Esophagus squamous epithelium (tissue), 5 donors: ENCODE measurements at regions not wholly inside any gene's neighbourhood (a gene's known extent, or its start where the extent isn't known, plus 50 kb on each side); places are given as distances from the start of the nearest gene placed in this dataset.

ENCODE experiments used
- DNase-seq: peaks from one replicate; lab custom pipeline; 2025; lab: John Stamatoyannopoulos, UW
- H3K27ac ChIP-seq, 4 donors: fragments of 200-600 bp; sonication (generic); one replicate each; pipeline ENCODE4 v1.5.1; 2016 to 2019; ENCODE audit warnings: mild to moderate bottlenecking in 1 of 4
- H3K27me3 ChIP-seq, 4 donors: fragments of 200-600 bp; sonication (generic); 1 replicate in 3 of 4; 2 replicates in 1 of 4; pipeline versions ENCODE4 v1.5.1 to v1.6.0; 2017 to 2021; ENCODE audit warnings: antibody characterized with exemption in 1 of 4
- H3K36me3 ChIP-seq, 3 donors: fragments of 200-600 bp; sonication (generic); one replicate each; pipeline ENCODE4 v1.5.1; 2016 to 2019
- H3K4me1 ChIP-seq, 3 donors: fragments of 200-600 bp; sonication (generic); one replicate each; pipeline ENCODE4 v1.5.1; 2017 to 2019
- H3K4me3 ChIP-seq, 4 donors: fragments of 200-600 bp; sonication (generic); 1 replicate in 3 of 4; 2 replicates in 1 of 4; pipeline ENCODE4 v1.5.1; 2016 to 2019; ENCODE audit warnings: mild to moderate bottlenecking in 2 of 4, moderate library complexity in 1 of 4
- H3K9me3 ChIP-seq, 3 donors: fragments of 200-600 bp; sonication (generic); one replicate each; pipeline ENCODE4 v1.5.1; 2016 to 2019
- POLR2A ChIP-seq, 4 donors: fragments of 450-650 bp; IDR thresholded peaks; one replicate each; pipeline ENCODE4 v1.6.1; 2017; ENCODE audit warnings: antibody characterized with exemption in 4 of 4, mild to moderate bottlenecking in 4 of 4, moderate library complexity in 3 of 4
- WGBS, 2 donors: methylation state at CpG; one replicate each; pipeline ENCODE4 v1.1.5; 2018; 5-methylcytosine and 5-hydroxymethylcytosine counted together
- intact Hi-C: fragments of 100-400 bp; cut with DNase I; formaldehyde crosslinking; loops from one replicate; pipeline ENCODE4 v1.15.0; 2022
- TF ChIP-seq, protein P1 (sequence below), 6 experiments: fragments of 450-650 bp in 4 of 6; fragments of 200-600 bp in 2 of 6; sonication (generic) in 2 of 6; IDR thresholded peaks; one replicate each; pipeline ENCODE4 v1.5.1; 2016 to 2019; ENCODE audit warnings: antibody characterized with exemption in 6 of 6, mild to moderate bottlenecking in 4 of 6, moderate library complexity in 4 of 6
- donor health status: DM: yes; HTN: yes; CAD: no.

DNA sequence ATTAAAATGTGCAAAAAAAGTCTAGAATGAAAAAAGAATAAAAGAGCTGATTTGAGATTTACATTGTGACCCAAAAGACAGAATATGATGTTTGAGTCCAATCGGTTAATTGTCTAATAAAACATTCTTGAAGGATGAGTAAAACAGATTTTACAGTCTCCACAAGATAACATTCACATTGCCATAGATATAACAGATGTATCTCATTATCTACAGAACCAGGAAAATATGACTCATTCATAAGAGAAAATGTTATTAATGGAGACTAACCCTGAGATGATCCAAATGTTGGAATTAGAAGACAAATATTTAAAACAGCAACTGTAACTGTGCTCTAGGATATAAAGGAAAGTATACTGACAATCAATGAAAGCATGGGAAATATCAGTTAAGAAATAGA, 141.7 kb downstream of the RFX6 start:
- intact Hi-C loops: no loop called here
- 50 to 65% methylated on average over 1 of the region's 1 CpG for WGBS, 2 donors
- no peak overlapping the region for H3K27ac ChIP-seq
- H3K4me3 ChIP-seq: no peak overlapping the region
- H3K9me3 ChIP-seq: peaks cover 0 to 11% (median 0%) of the 10 kb centered on the region in 3 donors
- DNase-seq: no peak
- TF ChIP-seq, protein P1, sequence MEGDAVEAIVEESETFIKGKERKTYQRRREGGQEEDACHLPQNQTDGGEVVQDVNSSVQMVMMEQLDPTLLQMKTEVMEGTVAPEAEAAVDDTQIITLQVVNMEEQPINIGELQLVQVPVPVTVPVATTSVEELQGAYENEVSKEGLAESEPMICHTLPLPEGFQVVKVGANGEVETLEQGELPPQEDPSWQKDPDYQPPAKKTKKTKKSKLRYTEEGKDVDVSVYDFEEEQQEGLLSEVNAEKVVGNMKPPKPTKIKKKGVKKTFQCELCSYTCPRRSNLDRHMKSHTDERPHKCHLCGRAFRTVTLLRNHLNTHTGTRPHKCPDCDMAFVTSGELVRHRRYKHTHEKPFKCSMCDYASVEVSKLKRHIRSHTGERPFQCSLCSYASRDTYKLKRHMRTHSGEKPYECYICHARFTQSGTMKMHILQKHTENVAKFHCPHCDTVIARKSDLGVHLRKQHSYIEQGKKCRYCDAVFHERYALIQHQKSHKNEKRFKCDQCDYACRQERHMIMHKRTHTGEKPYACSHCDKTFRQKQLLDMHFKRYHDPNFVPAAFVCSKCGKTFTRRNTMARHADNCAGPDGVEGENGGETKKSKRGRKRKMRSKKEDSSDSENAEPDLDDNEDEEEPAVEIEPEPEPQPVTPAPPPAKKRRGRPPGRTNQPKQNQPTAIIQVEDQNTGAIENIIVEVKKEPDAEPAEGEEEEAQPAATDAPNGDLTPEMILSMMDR (IDR thresholded peaks at IDR 0.05): no peak
- no peaks in the 10 kb centered on the region for H3K27me3 ChIP-seq
- H3K4me1 ChIP-seq: no peaks in the 10 kb centered on the region
- no peaks in the 10 kb centered on the region for H3K36me3 ChIP-seq

DNA sequence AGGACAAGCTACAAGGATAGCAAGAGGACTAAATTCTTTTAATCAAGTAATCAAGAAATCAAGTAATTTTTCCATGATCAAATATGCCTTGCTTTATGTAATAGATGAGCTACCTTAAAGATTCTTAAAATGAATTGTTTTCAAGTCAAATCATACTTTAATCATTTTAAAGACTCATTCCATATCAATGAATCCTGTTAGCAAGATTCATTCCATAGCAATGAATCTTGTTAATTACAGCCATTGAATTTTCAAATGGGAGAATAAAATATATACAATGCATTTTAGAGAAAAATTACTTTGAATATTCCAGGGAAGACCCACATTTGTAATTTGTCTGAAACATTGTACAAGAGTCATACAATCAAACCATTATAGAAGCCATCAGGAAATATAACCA, 145.7 kb downstream of the RFX6 start:
- Histone ChIP-seq H3K4me1 (no peaks in the 10 kb centered on the region), H3K4me3 (no peak overlapping the region), H3K9me3 (no peaks in the 10 kb centered on the region), H3K36me3 (no peaks in the 10 kb centered on the region), H3K27me3 (no peaks in the 10 kb centered on the region), H3K27ac (no peak overlapping the region)
- intact Hi-C loops: no loop called here
- TF ChIP-seq, protein P1 (IDR thresholded peaks at IDR 0.05): no peak
- TF ChIP-seq POLR2A (IDR thresholded peaks at IDR 0.05): no peak
- DNase-seq: no peak

DNA sequence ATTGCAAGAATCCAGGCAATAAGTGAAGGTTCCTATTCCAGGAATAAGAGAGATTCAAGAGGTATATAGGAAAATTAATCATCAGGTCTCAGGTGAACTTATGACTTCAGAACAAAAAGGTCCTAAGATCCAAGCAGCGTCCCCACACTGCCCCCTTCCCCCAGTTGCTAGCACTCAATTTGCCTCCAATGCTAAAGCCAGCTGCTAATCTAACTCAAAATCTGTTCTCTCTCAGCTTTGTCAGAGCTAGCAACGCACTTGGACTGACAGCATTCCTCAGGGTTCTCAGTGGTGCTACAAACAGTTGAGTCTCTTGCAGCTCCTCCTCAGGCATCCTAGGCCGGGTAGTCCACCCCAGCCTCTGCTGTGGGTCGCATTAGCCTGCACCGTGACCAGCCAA, 148.3 kb downstream of the RFX6 start:
- TF ChIP-seq, protein P1 (IDR thresholded peaks at IDR 0.05): no peak
- TF ChIP-seq POLR2A (IDR thresholded peaks at IDR 0.05): no peak
- no peaks in the 10 kb centered on the region for H3K27me3 ChIP-seq
- intact Hi-C loops: no loop called here
- H3K4me3 ChIP-seq: no peak overlapping the region
- WGBS, 2 donors: 59 to 65% methylated on average over 2 to 5 of the region's 5 CpGs
- H3K4me1 ChIP-seq: no peaks in the 10 kb centered on the region
- no peaks in the 10 kb centered on the region for H3K36me3 ChIP-seq
- no peaks in the 10 kb centered on the region for H3K9me3 ChIP-seq
- no peak overlapping the region for H3K27ac ChIP-seq
- DNase-seq: no peak

DNA sequence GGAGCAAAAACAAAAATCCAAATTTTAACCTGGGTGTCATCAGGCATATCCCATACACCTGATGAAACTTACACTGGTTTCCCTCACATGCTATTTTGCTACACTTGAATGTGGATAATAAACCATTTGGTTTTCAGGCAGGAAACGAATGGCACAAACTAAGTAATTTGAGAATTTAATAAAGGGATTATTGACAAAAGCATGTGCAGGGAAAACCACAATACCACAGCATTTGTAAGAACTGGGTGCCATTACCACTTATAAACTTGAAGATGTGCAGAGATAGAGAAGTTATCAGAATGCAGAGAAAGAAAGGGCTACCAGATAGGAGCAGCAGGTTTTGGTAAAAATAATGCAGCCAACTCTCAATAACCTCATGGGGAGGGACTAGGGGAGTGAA, 151.2 kb downstream of the RFX6 start:
- TF ChIP-seq, protein P1 (IDR thresholded peaks at IDR 0.05): no peak
- no peak for TF ChIP-seq POLR2A (IDR thresholded peaks at IDR 0.05)
- intact Hi-C loops: no loop called here
- no peak overlapping the region for H3K27ac ChIP-seq
- no peaks in the 10 kb centered on the region for H3K4me1 ChIP-seq
- WGBS, 2 donors: 33 to 70% methylated on average over 1 of the region's 1 CpG
- no peaks in the 10 kb centered on the region for H3K36me3 ChIP-seq
- DNase-seq: no peak
- no peak overlapping the region for H3K4me3 ChIP-seq
- no peaks in the 10 kb centered on the region for H3K9me3 ChIP-seq
- H3K27me3 ChIP-seq: no peaks in the 10 kb centered on the region

DNA sequence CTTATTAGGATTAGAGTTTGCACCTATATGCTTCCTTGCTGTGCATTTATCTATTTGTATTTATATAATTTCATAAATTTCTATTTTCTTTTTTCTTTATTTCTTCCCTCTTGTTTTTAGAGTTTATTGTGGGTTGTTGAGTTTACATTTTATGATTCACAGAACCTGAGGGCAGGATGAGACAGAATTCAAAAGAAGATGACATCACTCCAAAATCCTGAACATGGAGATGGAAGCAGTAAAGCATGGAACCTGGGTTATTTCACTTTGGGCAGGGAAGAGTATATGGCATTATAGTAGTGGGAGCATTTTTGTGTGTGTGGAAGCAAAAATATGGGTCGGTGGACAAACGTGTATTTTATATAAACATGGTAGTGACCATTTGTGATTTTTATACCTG, 157.5 kb downstream of the RFX6 start:
- no peak for DNase-seq
- Histone ChIP-seq H3K9me3 (no peaks in the 10 kb centered on the region), H3K4me3 (no peak overlapping the region), H3K27ac (no peak overlapping the region), H3K4me1 (no peaks in the 10 kb centered on the region), H3K36me3 (no peaks in the 10 kb centered on the region), H3K27me3 (no peaks in the 10 kb centered on the region)
- no peak for TF ChIP-seq POLR2A (IDR thresholded peaks at IDR 0.05)
- TF ChIP-seq, protein P1 (IDR thresholded peaks at IDR 0.05): no peak
- 66% methylated on average over 2 of the region's 2 CpGs for WGBS, 2 donors
- intact Hi-C loops: no loop called here
